ENCODE measurements at regions not wholly inside any gene's neighbourhood (a gene's known extent, or its start where the extent isn't known, plus 50 kb on each side); places are given as distances from the start of the nearest gene placed in this dataset.

GRCh38 chr5:67350618-67351201 lies 154.1 kb upstream of the CD180 start:
- Histone ChIP-seq H3K4me1 (ENCODE audit: control insufficient read depth in 1 of 2, insufficient read depth in 2 of 2, low read depth in 1 of 2, low read length in 1 of 2) (peaks cover 0 to 25% of the 10 kb centered on the region in 2 experiments; a peak in 2 of 4 replicates), H3K4me3 (ENCODE audit: low read depth in 2 of 2, low read length in 1 of 2) (no peak overlapping the region), H3K9ac (no peak overlapping the region), H3F3A (replicated peaks; ENCODE audit: insufficient read depth) (no peaks in the 10 kb centered on the region), H3K27me3 (ENCODE audit: insufficient read depth) (no peaks in the 10 kb centered on the region), H3K36me3 (replicated peaks in 1 of 2; ENCODE audit: control insufficient read depth in 1 of 2, insufficient read depth in 2 of 2, low read length in 1 of 2) (no peaks in the 10 kb centered on the region), H4K20me1 (ENCODE audit: insufficient read depth) (no peaks in the 10 kb centered on the region), H3K9me3 (no peaks in the 10 kb centered on the region), H2AFZ (ENCODE audit: low read depth) (no peak overlapping the region), H3K4me2 (no peak overlapping the region), H3K9me2 (no peaks in the 10 kb centered on the region), H3K79me2 (ENCODE audit: insufficient read depth) (no peaks in the 10 kb centered on the region), H3K27ac (ENCODE audit: low read depth in 2 of 2, low read length in 1 of 2) (no peak overlapping the region)
- DNase-seq, result peak; percentile 26
- ChIA-PET CTCF (interaction anchor here (1.6 to 2.5 kb wide), 3 partner anchors 9 to 536 kb away, joined by 3 to 9 read pairs (median 8); no protein-coding TSS in a partner anchor), POLR2A (interaction anchor here (1.0 kb wide), 1 partner anchor 82 kb away, joined by 4 read pairs; no protein-coding TSS in a partner anchor)
- 64% methylated on average over 12 of the region's 12 CpGs for WGBS (ENCODE audit: low lambda C conversion rate)
- no peak for TF ChIP-seq USF1 (IDR thresholded peaks at IDR 0.05; ENCODE audit: borderline replicate concordance, low read depth)
- 0 out of 2 replicates have a peak, but pooled peaks have one; percentile 31 for TF ChIP-seq FOXJ3 (CRISPR knock-in tag; IDR thresholded peaks at IDR 0.05)

GRCh38 chr5:67350185-67350584 lies 153.6 kb upstream of the CD180 start:
- H3F3A ChIP-seq (replicated peaks; ENCODE audit: insufficient read depth), result no peaks in the 10 kb centered on the region
- no peak for DNase-seq
- no peaks in the 10 kb centered on the region for H3K27me3 ChIP-seq (ENCODE audit: insufficient read depth)
- no peak overlapping the region for H2AFZ ChIP-seq (ENCODE audit: low read depth)
- no peak overlapping the region for H3K4me2 ChIP-seq
- no peaks in the 10 kb centered on the region for H3K9me2 ChIP-seq
- H3K79me2 ChIP-seq (ENCODE audit: insufficient read depth), result no peaks in the 10 kb centered on the region
- POLR2A ChIA-PET, result interaction anchor here (1.0 kb wide), 1 partner anchor 82 kb away, joined by 4 read pairs; no protein-coding TSS in a partner anchor
- no peaks in the 10 kb centered on the region for H4K20me1 ChIP-seq (ENCODE audit: insufficient read depth)
- TF ChIP-seq FOSL2 (IDR thresholded peaks at IDR 0.05; ENCODE audit: borderline replicate concordance, low read depth) (no peak), REST (IDR thresholded peaks at IDR 0.05; ENCODE audit: low read depth, low read length) (no peak), MEF2A (IDR thresholded peaks at IDR 0.05; ENCODE audit: borderline replicate concordance, low read depth) (no peak), FOXJ3 (CRISPR knock-in tag; IDR thresholded peaks at IDR 0.05) (no peak), TAF1 (IDR thresholded peaks at IDR 0.05; ENCODE audit: borderline replicate concordance, low read depth, low read length) (no peak), FOXM1 (IDR thresholded peaks at IDR 0.05; ENCODE audit: low read depth) (no peak), RCOR1 (IDR thresholded peaks at IDR 0.05; ENCODE audit: low read length) (no peak), MAX (IDR thresholded peaks at IDR 0.05; ENCODE audit: low read depth) (no peak), ELF1 (IDR thresholded peaks at IDR 0.05) (no peak), ZBTB33 (IDR thresholded peaks at IDR 0.05; ENCODE audit: borderline replicate concordance, low read depth) (no peak), POLR2AphosphoS5 (IDR thresholded peaks at IDR 0.05; ENCODE audit: low read depth, low read length) (no peak), NRF1 (IDR thresholded peaks at IDR 0.05; ENCODE audit: low read depth, low read length) (no peak)
- no peaks in the 10 kb centered on the region for H3K36me3 ChIP-seq (replicated peaks in 1 of 2; ENCODE audit: control insufficient read depth in 1 of 2, insufficient read depth in 2 of 2, low read length in 1 of 2)
- H3K9ac ChIP-seq, result no peak overlapping the region
- peaks cover 0 to 21% of the 10 kb centered on the region in 2 experiments; a peak in 2 of 4 replicates for H3K4me1 ChIP-seq (ENCODE audit: control insufficient read depth in 1 of 2, insufficient read depth in 2 of 2, low read depth in 1 of 2, low read length in 1 of 2)
- WGBS (ENCODE audit: low lambda C conversion rate), result 79% methylated on average over 5 of the region's 5 CpGs
- no peak overlapping the region for H3K27ac ChIP-seq (ENCODE audit: low read depth in 2 of 2, low read length in 1 of 2)
- no peaks in the 10 kb centered on the region for H3K9me3 ChIP-seq
- CTCF ChIA-PET, result interaction anchor here (1.6 to 2.5 kb wide), 2 partner anchors 8 to 536 kb away, joined by 3 to 8 read pairs; no protein-coding TSS in a partner anchor
- H3K4me3 ChIP-seq (ENCODE audit: low read depth in 2 of 2, low read length in 1 of 2), result no peak overlapping the region
